Activated CD8-positive, alpha-beta T cell treated with anti-CD3 and anti-CD28 coated beads for 36 hours (primary cell): ENCODE measurements at regions not wholly inside any gene's neighbourhood (a gene's known extent, or its start where the extent isn't known, plus 50 kb on each side); places are given as distances from the start of the nearest gene placed in this dataset.

Source experiments
- ATAC-seq: fragments of 200-7000 bp; cut with Tn5 transposase; one replicate; pipeline ENCODE4 v1.10.0; 2021; ENCODE audit warnings: mild to moderate bottlenecking, moderate library complexity
- CTCF ChIA-PET: fragments of 350-600 bp; sonication (Branson Sonifier 250); formaldehyde crosslinking; loops from one replicate; lab custom pipeline; 2021; ENCODE audit warnings: antibody characterized with exemption; lab: Charles Lee
- POLR2A ChIA-PET: fragments of 350-600 bp; sonication (Branson Sonifier 250); formaldehyde crosslinking; loops from one replicate; lab custom pipeline; 2021; ENCODE audit warnings: antibody characterized with exemption; lab: Charles Lee
- DNase-seq: peaks from one replicate; pipeline ENCODE4 v3.0.0-alpha.2; 2020
- H3K27ac Mint-ChIP-seq: one replicate; pipeline ENCODE4 v1.8.0; 2021; ENCODE audit warnings: mild to moderate bottlenecking, mixed read lengths
- H3K27me3 Mint-ChIP-seq: one replicate; pipeline ENCODE4 v1.8.0; 2021; ENCODE audit warnings: mixed read lengths
- H3K36me3 Mint-ChIP-seq: one replicate; pipeline ENCODE4 v1.8.0; 2021; ENCODE audit warnings: low read depth, mixed read lengths
- H3K4me1 Mint-ChIP-seq: one replicate; pipeline ENCODE4 v1.8.0; 2021; ENCODE audit warnings: low read depth, mixed read lengths
- H3K4me3 Mint-ChIP-seq: one replicate; pipeline ENCODE4 v1.8.0; 2021; ENCODE audit warnings: mild to moderate bottlenecking, moderate library complexity, mixed read lengths
- H3K9me3 Mint-ChIP-seq: one replicate; pipeline ENCODE4 v1.8.0; 2021; ENCODE audit warnings: mixed read lengths
- intact Hi-C: fragments of 100-400 bp; cut with micrococcal nuclease; formaldehyde crosslinking; loops from one replicate; pipeline ENCODE4 v1.10.0; 2022
- TF ChIP-seq, protein P1 (sequence below): fragments of 200-600 bp; IDR thresholded peaks from one replicate; pipeline ENCODE4 v1.8.0; 2022; ENCODE audit warnings: antibody characterized with exemption, mild to moderate bottlenecking

DNA sequence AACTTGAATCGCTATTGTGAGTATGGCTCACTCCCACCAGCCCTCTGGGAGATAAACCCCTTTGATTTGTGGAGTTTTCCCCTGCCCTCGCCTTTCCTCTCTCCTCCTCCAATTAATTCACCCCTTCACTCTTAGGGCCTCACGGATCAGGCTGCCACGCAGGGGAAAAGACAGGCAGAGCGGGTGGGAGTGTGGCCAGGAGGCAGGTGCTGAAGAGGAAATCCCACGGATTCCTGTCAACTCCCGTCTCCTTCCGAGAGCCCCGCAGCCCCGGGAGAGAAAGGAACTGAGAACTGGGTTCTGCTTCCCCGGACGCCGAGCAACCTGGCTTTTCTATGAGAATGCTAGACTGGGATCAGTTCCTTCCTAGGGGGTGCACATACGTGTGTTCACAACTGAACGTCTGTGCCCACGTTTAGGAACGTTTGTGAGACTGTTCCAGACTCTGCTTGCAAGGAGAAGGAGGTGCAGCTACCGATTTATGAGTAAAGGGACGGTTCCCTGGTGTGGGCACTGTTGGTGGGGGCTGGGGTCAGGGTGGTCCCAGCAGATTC is 314.5 kb upstream of the TLE4 start:
- ChIA-PET CTCF (no interaction called here), POLR2A (no interaction called here)
- Mint-ChIP-seq H3K9me3 (no peaks in the 10 kb centered on the region), H3K27ac (no peak overlapping the region), H3K4me1 (no peaks in the 10 kb centered on the region), H3K4me3 (no peak overlapping the region), H3K36me3 (no peaks in the 10 kb centered on the region), H3K27me3 (peaks cover 13% of the 10 kb centered on the region)
- DNase-seq (no peak), ATAC-seq (no peak)
- intact Hi-C loops = no loop called here
- TF ChIP-seq, protein P1, sequence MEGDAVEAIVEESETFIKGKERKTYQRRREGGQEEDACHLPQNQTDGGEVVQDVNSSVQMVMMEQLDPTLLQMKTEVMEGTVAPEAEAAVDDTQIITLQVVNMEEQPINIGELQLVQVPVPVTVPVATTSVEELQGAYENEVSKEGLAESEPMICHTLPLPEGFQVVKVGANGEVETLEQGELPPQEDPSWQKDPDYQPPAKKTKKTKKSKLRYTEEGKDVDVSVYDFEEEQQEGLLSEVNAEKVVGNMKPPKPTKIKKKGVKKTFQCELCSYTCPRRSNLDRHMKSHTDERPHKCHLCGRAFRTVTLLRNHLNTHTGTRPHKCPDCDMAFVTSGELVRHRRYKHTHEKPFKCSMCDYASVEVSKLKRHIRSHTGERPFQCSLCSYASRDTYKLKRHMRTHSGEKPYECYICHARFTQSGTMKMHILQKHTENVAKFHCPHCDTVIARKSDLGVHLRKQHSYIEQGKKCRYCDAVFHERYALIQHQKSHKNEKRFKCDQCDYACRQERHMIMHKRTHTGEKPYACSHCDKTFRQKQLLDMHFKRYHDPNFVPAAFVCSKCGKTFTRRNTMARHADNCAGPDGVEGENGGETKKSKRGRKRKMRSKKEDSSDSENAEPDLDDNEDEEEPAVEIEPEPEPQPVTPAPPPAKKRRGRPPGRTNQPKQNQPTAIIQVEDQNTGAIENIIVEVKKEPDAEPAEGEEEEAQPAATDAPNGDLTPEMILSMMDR = no peak

DNA sequence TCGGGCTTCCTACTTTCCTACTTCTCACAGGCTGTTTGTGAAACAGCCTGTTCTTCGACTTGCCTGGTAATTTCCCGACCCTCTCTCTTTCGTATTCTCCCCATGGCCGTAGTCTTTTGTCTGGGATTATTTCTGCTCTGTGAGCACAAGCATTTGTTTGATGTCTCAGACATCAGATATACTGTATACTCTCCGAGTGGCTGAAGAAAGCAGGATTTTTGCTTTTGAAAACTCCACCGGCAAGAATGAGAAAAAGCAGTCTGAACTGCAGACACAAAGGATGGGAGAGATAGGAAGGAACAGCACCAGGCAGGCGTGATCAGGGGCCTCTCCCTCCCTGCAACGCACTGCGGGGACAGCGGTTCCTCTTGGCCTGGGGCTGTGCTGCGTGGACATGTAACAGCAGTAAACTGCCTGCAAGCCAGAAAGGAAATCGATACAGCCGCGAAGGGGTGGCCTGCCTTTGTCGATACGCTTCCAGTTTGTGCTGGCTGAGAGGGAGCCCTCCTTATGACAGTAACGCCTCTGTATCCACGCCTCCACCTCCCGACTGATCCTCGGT is 313.9 kb upstream of the TLE4 start:
- no peak for ATAC-seq
- peaks cover 2% of the 10 kb centered on the region for H3K9me3 Mint-ChIP-seq
- H3K36me3 Mint-ChIP-seq = no peaks in the 10 kb centered on the region
- no peak for DNase-seq
- TF ChIP-seq, protein P1 = no peak
- intact Hi-C loops = no loop called here
- ChIA-PET POLR2A (no interaction called here), CTCF (no interaction called here)
- H3K27ac Mint-ChIP-seq = no peak overlapping the region
- no peak overlapping the region for H3K4me3 Mint-ChIP-seq
- H3K27me3 Mint-ChIP-seq = peaks cover 16% of the 10 kb centered on the region
- H3K4me1 Mint-ChIP-seq = no peaks in the 10 kb centered on the region

DNA sequence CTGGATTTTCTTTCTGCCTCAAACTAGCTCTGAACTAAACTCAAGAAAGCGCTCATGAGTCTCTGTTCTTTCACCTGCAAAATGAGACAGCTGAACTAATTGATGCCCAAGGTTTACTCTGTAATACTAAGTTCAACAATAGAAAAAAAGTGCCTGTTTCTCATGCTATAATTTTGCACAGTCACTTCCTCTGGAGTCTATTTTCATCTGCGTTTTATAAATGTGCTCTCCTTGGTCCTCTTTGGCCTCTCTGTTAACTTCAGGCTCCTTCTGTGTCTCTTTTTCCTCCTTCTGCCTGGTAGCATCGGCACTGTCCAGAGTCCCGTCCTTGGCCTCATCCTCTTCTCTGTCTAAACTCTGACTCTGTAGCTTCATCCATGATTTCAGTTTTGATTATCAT is 311.9 kb upstream of the TLE4 start:
- no peaks in the 10 kb centered on the region for H3K36me3 Mint-ChIP-seq
- no peak overlapping the region for H3K4me3 Mint-ChIP-seq
- peaks cover 26% of the 10 kb centered on the region for H3K27me3 Mint-ChIP-seq
- ChIA-PET POLR2A (no interaction called here), CTCF (no interaction called here)
- DNase-seq = no peak
- TF ChIP-seq, protein P1 = no peak
- no peak overlapping the region for H3K27ac Mint-ChIP-seq
- no peak for ATAC-seq
- intact Hi-C loops = no loop called here
- H3K9me3 Mint-ChIP-seq = peaks cover 5% of the 10 kb centered on the region
- H3K4me1 Mint-ChIP-seq = peaks cover 2% of the 10 kb centered on the region

DNA sequence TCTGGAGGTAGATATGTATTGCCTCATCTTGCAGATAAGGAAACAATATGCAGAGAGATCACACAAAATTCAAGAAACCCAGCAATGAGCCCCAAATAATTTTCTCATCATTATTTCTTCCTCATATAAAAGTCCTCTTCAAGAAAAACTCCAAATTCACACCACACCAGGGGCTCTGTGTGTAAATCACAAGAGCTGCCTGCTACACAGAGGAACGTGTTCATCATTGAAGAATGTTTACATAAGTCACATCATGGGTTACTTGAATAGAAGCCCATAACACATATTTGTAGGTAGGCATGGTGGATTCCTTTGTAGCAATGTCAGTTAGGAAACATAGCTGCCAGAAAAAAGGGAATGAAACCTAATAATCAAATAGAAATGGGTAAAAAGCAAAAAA is 308.1 kb upstream of the TLE4 start:
- DNase-seq (no peak), ATAC-seq (no peak)
- TF ChIP-seq, protein P1 = no peak
- H3K27me3 Mint-ChIP-seq = peaks cover 32% of the 10 kb centered on the region
- H3K4me3 Mint-ChIP-seq = no peak overlapping the region
- H3K36me3 Mint-ChIP-seq = no peaks in the 10 kb centered on the region
- H3K4me1 Mint-ChIP-seq = peaks cover 2% of the 10 kb centered on the region
- peaks cover 5% of the 10 kb centered on the region for H3K9me3 Mint-ChIP-seq
- no peak overlapping the region for H3K27ac Mint-ChIP-seq
- intact Hi-C loops = no loop called here
- CTCF ChIA-PET = no interaction called here
- POLR2A ChIA-PET = no interaction called here

DNA sequence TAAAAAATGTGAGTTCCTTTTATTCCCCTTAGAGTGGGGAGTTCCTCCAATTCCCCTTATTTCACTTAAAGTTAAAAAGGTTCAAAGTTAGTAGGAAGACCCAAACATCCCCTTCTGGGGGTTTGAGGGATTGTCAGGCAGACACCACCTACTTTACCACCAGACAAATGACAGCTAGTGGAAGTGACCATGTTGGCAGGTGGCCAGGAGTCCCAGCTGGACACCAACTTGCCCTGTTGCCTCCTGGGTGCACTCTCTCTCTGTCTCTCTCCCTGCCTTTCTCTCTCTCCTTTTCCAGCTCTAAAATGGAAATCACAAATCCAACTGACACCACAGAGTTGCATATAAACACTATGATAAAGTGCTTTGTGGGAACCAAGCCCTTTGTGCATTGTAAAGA is 307.7 kb upstream of the TLE4 start:
- Mint-ChIP-seq H3K27me3 (peaks cover 30% of the 10 kb centered on the region), H3K4me3 (no peak overlapping the region), H3K4me1 (peaks cover 2% of the 10 kb centered on the region), H3K9me3 (peaks cover 5% of the 10 kb centered on the region), H3K36me3 (no peaks in the 10 kb centered on the region), H3K27ac (no peak overlapping the region)
- no peak for ATAC-seq
- DNase-seq = no peak
- intact Hi-C loops = no loop called here
- ChIA-PET POLR2A (no interaction called here), CTCF (no interaction called here)
- TF ChIP-seq, protein P1 = no peak
